ENCODE measurements at regions not wholly inside any gene's neighbourhood (a gene's known extent, or its start where the extent isn't known, plus 50 kb on each side); places are given as distances from the start of the nearest gene placed in this dataset.

GRCh38 chr11:127288926-127289325, 288.4 kb upstream of the KIRREL3 start:
- no peak overlapping the region for H3K9ac ChIP-seq (ENCODE audit: low read length)
- H2AFZ ChIP-seq (ENCODE audit: insufficient read depth, low read depth, low read length, poor library complexity, severe bottlenecking), result no peak overlapping the region
- H3K4me3 ChIP-seq (ENCODE audit: control extremely low read depth in 1 of 5, extremely low read depth in 1 of 5, insufficient read depth in 1 of 5, low read depth in 2 of 5, low read length in 4 of 5), result no peak overlapping the region
- ChIA-PET CTCF (no interaction called here), POLR2A (no interaction called here)
- peaks cover 0 to 3% (median 0%) of the 10 kb centered on the region in 3 donors for H3K9me3 ChIP-seq (ENCODE audit: control extremely low read depth in 1 of 3, control insufficient read depth in 2 of 3, insufficient read depth in 1 of 3, low read length in 2 of 3)
- H3K79me2 ChIP-seq (ENCODE audit: control insufficient read depth, insufficient read depth, low read length), result no peaks in the 10 kb centered on the region
- H3K4me1 ChIP-seq (ENCODE audit: control insufficient read depth in 2 of 2, insufficient read depth in 2 of 2, low read length in 2 of 2), result no peaks in the 10 kb centered on the region
- H3K27me3 Mint-ChIP-seq, result no peaks in the 10 kb centered on the region
- no peak overlapping the region for H3K27ac Mint-ChIP-seq
- H3K9me3 Mint-ChIP-seq (ENCODE audit: insufficient read depth), result no peaks in the 10 kb centered on the region
- no peak for TF ChIP-seq CTCF (IDR thresholded peaks at IDR 0.05)
- no peak for TF ChIP-seq EZH2 (IDR thresholded peaks at IDR 0.05; ENCODE audit: borderline replicate concordance, insufficient read depth, low read depth, low read length, poor library complexity, severe bottlenecking)
- H4K20me1 ChIP-seq (ENCODE audit: control insufficient read depth, insufficient read depth, low read length, poor library complexity, severe bottlenecking), result no peaks in the 10 kb centered on the region
- H3K4me3 Mint-ChIP-seq, result no peak overlapping the region
- no peaks in the 10 kb centered on the region for H3K4me1 Mint-ChIP-seq
- no peaks in the 10 kb centered on the region for H3K27me3 ChIP-seq (replicated peaks in 1 of 4; ENCODE audit: control extremely low read depth in 1 of 4, control insufficient read depth in 3 of 4, insufficient read depth in 4 of 4, low read length in 3 of 4)
- H3K36me3 ChIP-seq (replicated peaks in 1 of 2; ENCODE audit: control extremely low read depth in 1 of 2, control insufficient read depth in 1 of 2, extremely low read depth in 1 of 2, insufficient read depth in 2 of 2, low read length in 1 of 2), result no peaks in the 10 kb centered on the region
- 91% methylated on average over 3 of the region's 5 CpGs for WGBS (ENCODE audit: insufficient coverage)
- ATAC-seq (ENCODE audit: low read depth), result no peak
- no peak overlapping the region for H3K27ac ChIP-seq (ENCODE audit: low read length in 2 of 2)
- H3K4me2 ChIP-seq (replicated peaks; ENCODE audit: low read depth, low read length, poor library complexity, severe bottlenecking), result no peak overlapping the region
- no peak for DNase-seq
- intact Hi-C loops (cut with micrococcal nuclease), result no loop called here

- no peak for TF ChIP-seq EZH2 (IDR thresholded peaks at IDR 0.05; ENCODE audit: borderline replicate concordance, insufficient read depth, low read depth, low read length, poor library complexity, severe bottlenecking)
- TF ChIP-seq CTCF (IDR thresholded peaks at IDR 0.05), result no peak
- H3K9ac ChIP-seq (ENCODE audit: low read length), result no peak overlapping the region
- no peak for DNase-seq
- H3K4me3 ChIP-seq (ENCODE audit: control extremely low read depth in 1 of 5, extremely low read depth in 1 of 5, insufficient read depth in 1 of 5, low read depth in 2 of 5, low read length in 4 of 5), result no peak overlapping the region
- no peaks in the 10 kb centered on the region for H3K4me1 ChIP-seq (ENCODE audit: control insufficient read depth in 2 of 2, insufficient read depth in 2 of 2, low read length in 2 of 2)
- no peak overlapping the region for H2AFZ ChIP-seq (ENCODE audit: insufficient read depth, low read depth, low read length, poor library complexity, severe bottlenecking)
- intact Hi-C loops (cut with micrococcal nuclease), result no loop called here
- no peaks in the 10 kb centered on the region for H3K27me3 Mint-ChIP-seq
- H3K4me3 Mint-ChIP-seq, result no peak overlapping the region
- no peak overlapping the region for H3K27ac ChIP-seq (ENCODE audit: low read length in 2 of 2)
- H3K9me3 ChIP-seq (ENCODE audit: control extremely low read depth in 1 of 3, control insufficient read depth in 2 of 3, insufficient read depth in 1 of 3, low read length in 2 of 3), result no peaks in the 10 kb centered on the region
- no peaks in the 10 kb centered on the region for H4K20me1 ChIP-seq (ENCODE audit: control insufficient read depth, insufficient read depth, low read length, poor library complexity, severe bottlenecking)
- no peak overlapping the region for H3K27ac Mint-ChIP-seq
- ChIA-PET POLR2A (no interaction called here), CTCF (interaction anchor here (0.7 kb wide), 1 partner anchor 39 kb away, joined by 3 read pairs; no protein-coding TSS in a partner anchor)
- no peaks in the 10 kb centered on the region for H3K9me3 Mint-ChIP-seq (ENCODE audit: insufficient read depth)
- no CpG with 5 or more reads among the region's 1 CpG for WGBS (ENCODE audit: insufficient coverage)
- no peaks in the 10 kb centered on the region for H3K27me3 ChIP-seq (replicated peaks in 1 of 4; ENCODE audit: control extremely low read depth in 1 of 4, control insufficient read depth in 3 of 4, insufficient read depth in 4 of 4, low read length in 3 of 4)
- no peaks in the 10 kb centered on the region for H3K36me3 ChIP-seq (replicated peaks in 1 of 2; ENCODE audit: control extremely low read depth in 1 of 2, control insufficient read depth in 1 of 2, extremely low read depth in 1 of 2, insufficient read depth in 2 of 2, low read length in 1 of 2)
- no peaks in the 10 kb centered on the region for H3K4me1 Mint-ChIP-seq
- H3K4me2 ChIP-seq (replicated peaks; ENCODE audit: low read depth, low read length, poor library complexity, severe bottlenecking), result no peak overlapping the region
- H3K79me2 ChIP-seq (ENCODE audit: control insufficient read depth, insufficient read depth, low read length), result no peaks in the 10 kb centered on the region
- ATAC-seq (ENCODE audit: low read depth), result no peak
Measured at GRCh38 chr11:127281534-127281933, 281.0 kb upstream of the KIRREL3 start.

All from B cell (primary cell).